ENCODE measurements at regions not wholly inside any gene's neighbourhood (a gene's known extent, or its start where the extent isn't known, plus 50 kb on each side); places are given as distances from the start of the nearest gene placed in this dataset.

- no peak for TF ChIP-seq PATZ1 (CRISPR knock-in tag; IDR thresholded peaks at IDR 0.05; ENCODE audit: borderline replicate concordance)
- no peak for TF ChIP-seq CREB5 (CRISPR knock-in tag; IDR thresholded peaks at IDR 0.05; ENCODE audit: low read depth)
- TF ChIP-seq TOX (CRISPR knock-in tag; IDR thresholded peaks at IDR 0.05; ENCODE audit: borderline replicate concordance), result no peak
These were observed 262.9 kb upstream of the RBMS1 start for GRCh38 chr2:160756481-160756880.

Measured in SK-N-SH treated with all-trans-retinoic acid at 6 μM for 48 hours (cell line).